Lung (tissue), 11 donors: ENCODE measurements at regions not wholly inside any gene's neighbourhood (a gene's known extent, or its start where the extent isn't known, plus 50 kb on each side); places are given as distances from the start of the nearest gene placed in this dataset.

ENCODE experiments used
- ATAC-seq: fragments of 200-7000 bp; cut with Tn5 transposase; one replicate; pipeline ENCODE4 v1.9.1; 2020; ENCODE audit warnings: moderate number of reproducible peaks; ENCODE audit not compliant: insufficient read depth, low FRiP score
- DNase-seq, 3 donors: peaks; one replicate each; pipeline ENCODE4 v3.0.0-alpha.2; 2013 to 2017
- H3K27ac ChIP-seq, 2 donors: one replicate each; pipeline ENCODE4 v1.5.1; 2013; ENCODE audit warnings: mild to moderate bottlenecking in 2 of 2, moderate library complexity in 2 of 2, control low read depth in 1 of 2, inconsistent platforms in 1 of 2, low read depth in 1 of 2, low read length in 1 of 2
- H3K27me3 ChIP-seq, 3 donors: one replicate each; pipeline ENCODE4 v1.5.1; 2013; ENCODE audit warnings: low read length in 2 of 3; ENCODE audit not compliant: control insufficient read depth in 3 of 3, insufficient read depth in 3 of 3
- H3K36me3 ChIP-seq, 4 donors: one replicate each; pipeline ENCODE4 v1.5.1; 2013; ENCODE audit warnings: low read length in 4 of 4, mild to moderate bottlenecking in 1 of 4, moderate library complexity in 1 of 4; ENCODE audit not compliant: control insufficient read depth in 4 of 4, insufficient read depth in 4 of 4
- H3K4me1 ChIP-seq, 5 donors: one replicate each; pipeline ENCODE4 v1.5.1; 2013; ENCODE audit warnings: low read length in 5 of 5, mild to moderate bottlenecking in 2 of 5, moderate library complexity in 1 of 5; ENCODE audit not compliant: control insufficient read depth in 5 of 5, insufficient read depth in 5 of 5
- H3K4me3 ChIP-seq: one replicate; pipeline ENCODE4 v1.5.1; 2013; ENCODE audit warnings: mild to moderate bottlenecking, control low read depth, moderate library complexity
- H3K9ac ChIP-seq, 2 donors: one replicate each; pipeline ENCODE4 v1.5.1; 2013; ENCODE audit warnings: low read length in 2 of 2, control low read depth in 1 of 2; ENCODE audit not compliant: insufficient read depth in 1 of 2
- H3K9me3 ChIP-seq, 4 donors: one replicate each; pipeline ENCODE4 v1.5.1; 2013; ENCODE audit warnings: low read length in 3 of 4, mild to moderate bottlenecking in 1 of 4, moderate library complexity in 1 of 4; ENCODE audit not compliant: control insufficient read depth in 4 of 4, insufficient read depth in 3 of 4
- WGBS, 2 donors: extraction: QIAGEN DNeasy Blood & Tissue Kit; methylation state at CpG; one replicate each; pipeline ENCODE4 v1.1.7; 2013; 5-methylcytosine and 5-hydroxymethylcytosine counted together
- TF ChIP-seq, protein P1 (sequence below): IDR thresholded peaks from 2 replicates; pipeline ENCODE4 v1.5.1; 2012; ENCODE audit warnings: mild to moderate bottlenecking; ENCODE audit errors: control extremely low read depth, extremely low read depth
- donor health status: control.
- donor health status: control.
- donor health status: Bipolar disorder and iron deficiency.
- donor health status: healthy.
- donor health status: DM: yes; HTN: yes; CAD: no.

DNA sequence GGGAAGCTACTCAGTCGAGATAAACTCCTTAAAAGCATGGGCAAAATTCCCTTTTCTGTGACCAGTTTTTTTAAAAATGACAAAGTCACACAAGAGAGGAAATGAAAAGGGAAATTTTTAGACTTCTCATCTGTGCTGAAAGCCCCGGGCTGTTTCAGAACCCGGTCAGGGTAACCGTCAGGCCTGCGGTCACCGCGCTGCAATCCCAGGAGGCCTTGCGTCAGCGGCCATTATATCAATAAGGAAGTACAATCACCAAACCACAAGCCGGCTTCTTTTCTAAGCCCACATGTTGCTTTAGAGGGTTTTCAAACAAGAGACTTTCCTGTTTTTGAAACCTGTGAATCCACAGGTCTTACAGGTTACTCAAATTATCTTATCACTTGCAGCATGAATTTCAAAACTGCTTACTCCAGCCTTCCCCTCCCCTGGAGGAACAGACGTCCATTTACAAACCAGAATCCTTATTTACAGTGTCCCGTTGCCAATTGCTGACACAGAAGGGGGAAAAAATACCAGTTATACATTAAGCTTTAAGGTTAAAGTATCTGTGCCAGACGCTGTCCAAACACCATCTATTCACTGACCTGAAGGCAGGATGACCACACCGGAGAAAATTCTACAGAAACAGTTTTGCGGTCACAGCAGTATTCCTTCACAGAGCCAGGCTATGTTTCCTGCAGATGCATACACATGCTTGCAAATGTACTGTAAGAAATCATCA, 165.3 kb downstream of the TOMM20 start:
- peak overlapping the region; percentile 67 for H3K27ac ChIP-seq
- 27 to 33% methylated on average over 15 of the region's 15 CpGs for WGBS, 2 donors
- ATAC-seq (peak; percentile 69), DNase-seq (peak in 1 of 3 donors; percentile 57)
- peaks cover 5 to 47% (median 33%) of the 10 kb centered on the region in 5 donors for H3K4me1 ChIP-seq
- H3K9me3 ChIP-seq: no peaks in the 10 kb centered on the region
- no peaks in the 10 kb centered on the region for H3K27me3 ChIP-seq
- H3K4me3 ChIP-seq: no peak overlapping the region
- no peaks in the 10 kb centered on the region for H3K36me3 ChIP-seq
- H3K9ac ChIP-seq: peak overlapping the region in 1 of 2 donors; percentile 1
- TF ChIP-seq, protein P1, sequence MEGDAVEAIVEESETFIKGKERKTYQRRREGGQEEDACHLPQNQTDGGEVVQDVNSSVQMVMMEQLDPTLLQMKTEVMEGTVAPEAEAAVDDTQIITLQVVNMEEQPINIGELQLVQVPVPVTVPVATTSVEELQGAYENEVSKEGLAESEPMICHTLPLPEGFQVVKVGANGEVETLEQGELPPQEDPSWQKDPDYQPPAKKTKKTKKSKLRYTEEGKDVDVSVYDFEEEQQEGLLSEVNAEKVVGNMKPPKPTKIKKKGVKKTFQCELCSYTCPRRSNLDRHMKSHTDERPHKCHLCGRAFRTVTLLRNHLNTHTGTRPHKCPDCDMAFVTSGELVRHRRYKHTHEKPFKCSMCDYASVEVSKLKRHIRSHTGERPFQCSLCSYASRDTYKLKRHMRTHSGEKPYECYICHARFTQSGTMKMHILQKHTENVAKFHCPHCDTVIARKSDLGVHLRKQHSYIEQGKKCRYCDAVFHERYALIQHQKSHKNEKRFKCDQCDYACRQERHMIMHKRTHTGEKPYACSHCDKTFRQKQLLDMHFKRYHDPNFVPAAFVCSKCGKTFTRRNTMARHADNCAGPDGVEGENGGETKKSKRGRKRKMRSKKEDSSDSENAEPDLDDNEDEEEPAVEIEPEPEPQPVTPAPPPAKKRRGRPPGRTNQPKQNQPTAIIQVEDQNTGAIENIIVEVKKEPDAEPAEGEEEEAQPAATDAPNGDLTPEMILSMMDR: no peak

DNA sequence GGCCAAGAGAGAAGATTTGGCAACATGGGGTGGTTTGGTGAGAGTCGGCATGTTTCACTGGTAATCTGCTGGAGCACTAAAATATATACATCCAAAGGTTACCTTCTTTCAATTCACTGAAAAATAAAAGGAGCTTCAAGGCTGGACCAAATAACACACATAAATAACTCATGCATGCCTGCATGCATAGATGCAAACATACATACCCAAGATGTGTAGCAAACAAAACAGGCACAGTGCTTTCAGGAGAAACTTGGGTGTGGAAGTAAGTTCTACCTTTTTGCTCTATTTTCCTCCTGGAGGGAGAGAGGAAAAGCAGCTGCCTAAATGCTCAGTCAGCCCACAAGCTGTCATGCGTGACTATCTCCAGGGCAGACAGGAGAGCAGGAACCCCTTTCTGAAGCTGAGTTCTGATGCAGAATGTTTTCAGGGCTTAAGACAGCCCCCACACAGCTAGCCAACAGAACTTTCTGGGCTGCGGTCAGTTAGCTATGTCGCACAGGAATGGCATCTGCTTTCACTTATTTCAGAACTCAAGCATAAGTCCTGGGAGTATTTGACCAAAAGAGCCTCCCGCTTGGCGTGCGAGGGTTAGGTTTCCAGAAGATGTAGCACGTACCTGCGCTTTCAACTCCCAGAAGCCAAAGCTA, 166.2 kb downstream of the TOMM20 start:
- ATAC-seq: no peak
- Histone ChIP-seq H3K4me3 (no peak overlapping the region), H3K9ac (peak overlapping the region in 1 of 2 donors; percentile 35), H3K9me3 (no peaks in the 10 kb centered on the region), H3K27ac (peak overlapping the region; percentile 62 to 67), H3K4me1 (peaks cover 5 to 52% (median 35%) of the 10 kb centered on the region in 5 donors), H3K36me3 (no peaks in the 10 kb centered on the region), H3K27me3 (no peaks in the 10 kb centered on the region)
- WGBS, 2 donors: 30 to 46% methylated on average over 9 of the region's 9 CpGs
- TF ChIP-seq, protein P1: no peak
- peak in 1 of 3 donors; percentile 58 for DNase-seq

GRCh38 chr1:234961456-234962339, 166.9 kb downstream of the TOMM20 start:
- Histone ChIP-seq H3K9ac (peak overlapping the region in 1 of 2 donors; percentile 35), H3K36me3 (no peaks in the 10 kb centered on the region), H3K4me1 (peaks cover 5 to 59% (median 37%) of the 10 kb centered on the region in 5 donors), H3K9me3 (no peaks in the 10 kb centered on the region), H3K27me3 (no peaks in the 10 kb centered on the region), H3K4me3 (no peak overlapping the region), H3K27ac (peak overlapping the region; percentile 55 to 62)
- 41 to 51% methylated on average over 9 of the region's 9 CpGs for WGBS, 2 donors
- DNase-seq (peak; percentile 41 to 87 (median 83)), ATAC-seq (no peak)
- TF ChIP-seq, protein P1: no peak
